Mesenchymal stem cell (in vitro differentiated cells and primary cell): ENCODE measurements at regions not wholly inside any gene's neighbourhood (a gene's known extent, or its start where the extent isn't known, plus 50 kb on each side); places are given as distances from the start of the nearest gene placed in this dataset.

Experiments
- DNase-seq: peaks from one replicate; pipeline ENCODE4 v3.0.0-alpha.2; 2013
- H2AFZ ChIP-seq: one replicate; pipeline ENCODE4 v1.6.1; 2013; ENCODE audit warnings: low read depth, mild to moderate bottlenecking, control low read depth, inconsistent platforms, low read length, moderate library complexity
- H2AK5ac ChIP-seq: 2 replicates; pipeline ENCODE4 v1.6.1; 2013; ENCODE audit warnings: low read length, moderate library complexity, mild to moderate bottlenecking, inconsistent platforms; ENCODE audit not compliant: severe bottlenecking
- H2BK120ac ChIP-seq: one replicate; pipeline ENCODE4 v1.6.1; 2013; ENCODE audit warnings: low read depth, mild to moderate bottlenecking, inconsistent platforms, low read length, moderate library complexity
- H2BK12ac ChIP-seq, 2 experiments: one replicate each; pipeline ENCODE4 v1.6.1; 2013; ENCODE audit warnings: inconsistent platforms in 2 of 2, low read length in 2 of 2, mild to moderate bottlenecking in 2 of 2, moderate library complexity in 2 of 2, control low read depth in 1 of 2
- H2BK15ac ChIP-seq: one replicate; pipeline ENCODE4 v1.6.1; 2013; ENCODE audit warnings: mild to moderate bottlenecking, low read depth, inconsistent platforms; ENCODE audit not compliant: poor library complexity, severe bottlenecking
- H2BK5ac ChIP-seq: 2 replicates; pipeline ENCODE4 v1.6.1; 2013; ENCODE audit warnings: low read depth, mild to moderate bottlenecking, low read length, control low read depth, inconsistent platforms; ENCODE audit not compliant: poor library complexity, severe bottlenecking
- H3K14ac ChIP-seq, 2 experiments: one replicate each; pipeline ENCODE4 v1.6.1; 2013; ENCODE audit warnings: inconsistent platforms in 2 of 2, low read length in 2 of 2, control low read depth in 1 of 2, mild to moderate bottlenecking in 1 of 2, moderate library complexity in 1 of 2
- H3K18ac ChIP-seq, 2 experiments: one replicate each; pipeline ENCODE4 v1.6.1; 2013; ENCODE audit warnings: inconsistent platforms in 2 of 2, low read length in 2 of 2, control low read depth in 1 of 2, low read depth in 1 of 2, mild to moderate bottlenecking in 1 of 2
- H3K23ac ChIP-seq, 2 experiments: one replicate each; pipeline ENCODE4 v1.6.1; 2013; ENCODE audit warnings: inconsistent platforms in 2 of 2, low read length in 2 of 2, mild to moderate bottlenecking in 2 of 2, moderate library complexity in 2 of 2, control low read depth in 1 of 2
- H3K27ac ChIP-seq: 2 replicates; pipeline ENCODE4 v1.5.1; 2013; ENCODE audit warnings: mild to moderate bottlenecking, moderate library complexity, low read length, control low read depth, inconsistent platforms; ENCODE audit not compliant: poor library complexity, severe bottlenecking
- H3K27me3 ChIP-seq, 2 experiments: 2 replicates each; pipeline versions ENCODE4 v1.6.1 to v1.7.0; 2013; ENCODE audit warnings: low read length in 2 of 2, mild to moderate bottlenecking in 2 of 2, moderate library complexity in 2 of 2, control low read depth in 1 of 2, inconsistent platforms in 1 of 2; ENCODE audit not compliant: control insufficient read depth in 1 of 2, insufficient read depth in 1 of 2
- H3K36me3 ChIP-seq, 2 experiments: 2 replicates each; pipeline versions ENCODE4 v1.6.1 to v1.7.0; 2013; ENCODE audit warnings: low read length in 2 of 2, control low read depth in 1 of 2, inconsistent platforms in 1 of 2, low read depth in 1 of 2, mild to moderate bottlenecking in 1 of 2; ENCODE audit not compliant: insufficient read depth in 2 of 2, control insufficient read depth in 1 of 2
- H3K4ac ChIP-seq, 2 experiments: one replicate each; pipeline ENCODE4 v1.6.1; 2013; ENCODE audit warnings: inconsistent platforms in 2 of 2, low read length in 2 of 2, mild to moderate bottlenecking in 2 of 2, moderate library complexity in 2 of 2, control low read depth in 1 of 2, low read depth in 1 of 2
- H3K4me1 ChIP-seq: 2 replicates; pipeline ENCODE4 v1.6.1; 2013; ENCODE audit warnings: low read depth, low read length, control low read depth; ENCODE audit not compliant: control insufficient read depth, insufficient read depth
- H3K4me2 ChIP-seq: 2 replicates; pipeline ENCODE4 v1.6.1; 2013; ENCODE audit warnings: low read length, mild to moderate bottlenecking, inconsistent platforms; ENCODE audit not compliant: poor library complexity, severe bottlenecking
- H3K4me3 ChIP-seq, 2 experiments: 2 replicates each; pipeline versions ENCODE4 v1.5.1 to v1.7.0; 2013; ENCODE audit warnings: low read length in 2 of 2, mild to moderate bottlenecking in 2 of 2, control low read depth in 1 of 2, low read depth in 1 of 2; ENCODE audit not compliant: insufficient read depth in 1 of 2
- H3K79me1 ChIP-seq: replicated peaks from 2 replicates; pipeline ENCODE4 v1.6.1; 2013; ENCODE audit warnings: mild to moderate bottlenecking, control low read depth, low read length, inconsistent platforms; ENCODE audit not compliant: poor library complexity, severe bottlenecking
- H3K9ac ChIP-seq: 2 replicates; pipeline ENCODE4 v1.7.0; 2013; ENCODE audit warnings: mild to moderate bottlenecking, low read length, moderate library complexity
- H3K9me3 ChIP-seq: 2 replicates; pipeline ENCODE4 v1.7.0; 2013; ENCODE audit warnings: mild to moderate bottlenecking, low read length; ENCODE audit not compliant: control insufficient read depth
- H4K8ac ChIP-seq: one replicate; pipeline ENCODE4 v1.6.1; 2013; ENCODE audit warnings: inconsistent platforms, mild to moderate bottlenecking, low read length, moderate library complexity
- H4K91ac ChIP-seq: one replicate; pipeline ENCODE4 v1.6.1; 2013; ENCODE audit warnings: mild to moderate bottlenecking, low read length, inconsistent platforms
- WGBS: methylation state at CpG from one replicate; pipeline ENCODE4 v1.1.7; 2013; ENCODE audit warnings: mixed read lengths; 5-methylcytosine and 5-hydroxymethylcytosine counted together

DNA sequence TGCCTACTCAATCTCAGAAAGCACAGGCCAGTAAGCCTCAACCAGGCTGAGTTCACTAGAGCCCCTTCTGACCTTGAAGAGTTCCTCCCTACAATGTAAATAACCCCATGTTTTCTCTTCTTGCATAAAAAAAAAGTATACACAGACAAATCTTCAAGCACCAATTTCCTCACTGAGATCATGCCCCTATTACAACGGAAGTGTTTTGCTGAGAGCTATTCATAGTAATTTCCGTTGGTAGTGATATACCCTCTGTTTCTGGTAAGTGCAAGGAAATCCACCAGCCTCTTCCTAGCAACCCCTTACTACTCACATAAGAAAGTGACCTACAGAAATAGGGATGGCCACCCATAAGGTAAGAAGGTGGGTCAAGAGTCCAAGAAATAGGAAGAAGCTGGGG is 76.4 kb upstream of the TARS1 start:
- Histone ChIP-seq H2AFZ (no peak overlapping the region), H3K4me2 (no peak overlapping the region), H3K18ac (peak overlapping the region; percentile 56 to 57), H2AK5ac (no peak overlapping the region), H3K4me3 (no peak overlapping the region), H4K8ac (peak overlapping the region; percentile 29), H2BK15ac (no peak overlapping the region), H2BK5ac (no peak overlapping the region), H3K4me1 (no peaks in the 10 kb centered on the region), H3K4ac (peak overlapping the region in 1 of 2 experiments; percentile 41), H3K36me3 (no peaks in the 10 kb centered on the region), H2BK120ac (no peak overlapping the region), H3K23ac (no peak overlapping the region), H3K14ac (no peak overlapping the region), H4K91ac (no peak overlapping the region), H3K27me3 (no peaks in the 10 kb centered on the region), H3K9me3 (peaks cover 3% of the 10 kb centered on the region), H3K27ac (no peak overlapping the region), H3K79me1 (no peaks in the 10 kb centered on the region), H2BK12ac (no peak overlapping the region), H3K9ac (no peak overlapping the region)
- peak; percentile 71 for DNase-seq
- WGBS = no CpG with 5 or more reads among the region's 2 CpGs

GRCh38 chr5:33367416-33367815 is 73.3 kb upstream of the TARS1 start:
- Histone ChIP-seq H3K27me3 (no peaks in the 10 kb centered on the region), H3K4me2 (no peak overlapping the region), H2BK15ac (no peak overlapping the region), H3K27ac (no peak overlapping the region), H3K23ac (no peak overlapping the region), H2AFZ (no peak overlapping the region), H3K79me1 (no peaks in the 10 kb centered on the region), H3K36me3 (no peaks in the 10 kb centered on the region), H3K9me3 (no peaks in the 10 kb centered on the region), H3K18ac (no peak overlapping the region), H3K4me1 (no peaks in the 10 kb centered on the region), H2BK120ac (no peak overlapping the region), H3K9ac (no peak overlapping the region), H2BK5ac (no peak overlapping the region), H2AK5ac (no peak overlapping the region), H4K8ac (no peak overlapping the region), H4K91ac (no peak overlapping the region), H3K4me3 (no peak overlapping the region), H3K14ac (no peak overlapping the region), H3K4ac (no peak overlapping the region), H2BK12ac (no peak overlapping the region)
- peak; percentile 20 for DNase-seq
- WGBS = 11% methylated on average over 2 of the region's 3 CpGs

DNA sequence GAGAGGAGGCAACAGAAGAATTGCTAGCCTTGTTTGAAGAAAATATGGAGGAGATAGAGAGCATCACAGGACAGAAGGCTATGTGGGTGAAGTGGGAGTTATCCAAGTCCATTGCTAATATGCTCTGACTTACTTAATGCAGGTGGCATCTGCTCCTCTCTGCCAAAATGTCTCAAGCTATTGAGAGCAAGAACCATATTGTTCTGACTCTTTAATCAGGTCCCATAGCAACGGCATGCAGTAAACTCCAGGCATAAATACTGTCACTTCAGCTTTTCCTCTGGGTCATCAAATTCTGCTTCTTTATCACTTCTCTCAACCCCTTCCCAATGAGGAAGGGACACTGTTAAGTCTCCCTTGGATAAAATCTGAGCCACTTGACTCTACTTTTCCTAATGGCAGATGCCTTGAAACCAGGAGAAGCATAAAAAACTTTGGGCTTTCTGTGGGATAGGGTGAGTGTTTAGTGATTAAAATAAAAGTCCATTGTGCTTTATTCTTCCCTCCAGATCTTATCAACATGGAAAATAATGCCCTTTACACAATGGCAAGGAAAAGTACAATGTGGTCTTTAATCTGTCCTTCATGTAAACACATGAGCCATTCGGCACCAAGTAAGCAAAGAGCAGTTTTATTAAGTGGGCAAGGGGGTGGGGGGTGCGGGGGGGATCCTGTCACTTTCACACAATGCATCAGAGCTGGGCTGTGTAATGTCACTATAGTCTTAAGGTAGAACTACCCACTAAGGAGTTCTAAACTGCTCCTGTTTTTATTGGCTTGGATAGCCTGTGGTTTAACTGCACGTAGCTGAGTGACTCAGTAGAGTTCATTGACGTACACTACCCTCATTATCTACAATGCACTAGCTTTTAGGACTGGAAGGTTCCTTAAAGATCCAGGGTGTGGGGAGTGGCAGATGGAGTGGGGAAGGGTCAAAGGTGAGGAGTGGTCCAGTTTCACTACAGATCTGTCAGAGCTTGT is 71.0 kb upstream of the TARS1 start:
- no peak overlapping the region for H2BK5ac ChIP-seq
- no peaks in the 10 kb centered on the region for H3K27me3 ChIP-seq
- H3K18ac ChIP-seq = no peak overlapping the region
- 29% methylated on average over 3 of the region's 5 CpGs for WGBS
- no peak overlapping the region for H4K8ac ChIP-seq
- H3K27ac ChIP-seq = no peak overlapping the region
- peak; percentile 82 for DNase-seq
- no peak overlapping the region for H2AFZ ChIP-seq
- no peak overlapping the region for H3K4me3 ChIP-seq
- H3K36me3 ChIP-seq = no peaks in the 10 kb centered on the region
- no peak overlapping the region for H3K14ac ChIP-seq
- no peaks in the 10 kb centered on the region for H3K4me1 ChIP-seq
- H3K23ac ChIP-seq = no peak overlapping the region
- no peak overlapping the region for H4K91ac ChIP-seq
- H3K9ac ChIP-seq = no peak overlapping the region
- H3K79me1 ChIP-seq = no peaks in the 10 kb centered on the region
- peak overlapping the region in 1 of 2 experiments; percentile 7 for H3K4ac ChIP-seq
- no peak overlapping the region for H3K4me2 ChIP-seq
- no peak overlapping the region for H2BK15ac ChIP-seq
- no peak overlapping the region for H2BK120ac ChIP-seq
- no peak overlapping the region for H2AK5ac ChIP-seq
- H2BK12ac ChIP-seq = no peak overlapping the region
- no peaks in the 10 kb centered on the region for H3K9me3 ChIP-seq

GRCh38 chr5:33370466-33370859 is 70.3 kb upstream of the TARS1 start:
- DNase-seq = no peak
- no peak overlapping the region for H2AK5ac ChIP-seq
- no peak overlapping the region for H3K27ac ChIP-seq
- no peak overlapping the region for H3K18ac ChIP-seq
- 43% methylated on average over 2 of the region's 2 CpGs for WGBS
- no peaks in the 10 kb centered on the region for H3K4me1 ChIP-seq
- H3K9ac ChIP-seq = no peak overlapping the region
- H2AFZ ChIP-seq = no peak overlapping the region
- H4K8ac ChIP-seq = no peak overlapping the region
- no peaks in the 10 kb centered on the region for H3K79me1 ChIP-seq
- no peaks in the 10 kb centered on the region for H3K36me3 ChIP-seq
- no peak overlapping the region for H3K4me2 ChIP-seq
- H2BK12ac ChIP-seq = no peak overlapping the region
- H3K14ac ChIP-seq = no peak overlapping the region
- no peak overlapping the region for H3K23ac ChIP-seq
- H3K27me3 ChIP-seq = no peaks in the 10 kb centered on the region
- H4K91ac ChIP-seq = no peak overlapping the region
- H3K9me3 ChIP-seq = no peaks in the 10 kb centered on the region
- H3K4ac ChIP-seq = no peak overlapping the region
- H3K4me3 ChIP-seq = no peak overlapping the region
- no peak overlapping the region for H2BK120ac ChIP-seq
- H2BK15ac ChIP-seq = no peak overlapping the region
- no peak overlapping the region for H2BK5ac ChIP-seq
